ENCODE measurements at regions not wholly inside any gene's neighbourhood (a gene's known extent, or its start where the extent isn't known, plus 50 kb on each side); places are given as distances from the start of the nearest gene placed in this dataset.

- no peak for DNase-seq (ENCODE audit: low spot score)
These were observed 418.9 kb downstream of the XPNPEP1 start for GRCh38 chr10:109504401-109504800.

GRCh38 chr10:109487691-109488090, 435.6 kb downstream of the XPNPEP1 start:
- no peak for DNase-seq (ENCODE audit: low spot score)

GRCh38 chr10:109480836-109481235, 442.5 kb downstream of the XPNPEP1 start:
- DNase-seq (ENCODE audit: low spot score) = no peak

GRCh38 chr10:109475711-109476421, 447.4 kb downstream of the XPNPEP1 start:
- no peak for DNase-seq (ENCODE audit: low spot score)

GRCh38 chr10:109474812-109475211, 448.5 kb downstream of the XPNPEP1 start:
- no peak for DNase-seq (ENCODE audit: low spot score)

- DNase-seq (ENCODE audit: low spot score) = no peak
These were observed 449.1 kb downstream of the XPNPEP1 start for GRCh38 chr10:109474261-109474660.

- DNase-seq (ENCODE audit: low spot score) = no peak
These were observed 455.8 kb downstream of the XPNPEP1 start for GRCh38 chr10:109467551-109467950.

- no peak for DNase-seq (ENCODE audit: low spot score)
These were observed 458.4 kb downstream of the XPNPEP1 start for GRCh38 chr10:109464949-109465348.

GRCh38 chr10:109457302-109457638, 466.0 kb downstream of the XPNPEP1 start:
- DNase-seq (ENCODE audit: low spot score) = no peak

GRCh38 chr10:109456566-109457301, 466.6 kb downstream of the XPNPEP1 start:
- no peak for DNase-seq (ENCODE audit: low spot score)

GRCh38 chr10:109454691-109455090, 468.6 kb downstream of the XPNPEP1 start:
- no peak for DNase-seq (ENCODE audit: low spot score)

- DNase-seq (ENCODE audit: low spot score) = no peak
These were observed 471.4 kb downstream of the XPNPEP1 start for GRCh38 chr10:109451879-109452278.

GRCh38 chr10:109450702-109451101, 472.6 kb downstream of the XPNPEP1 start:
- no peak for DNase-seq (ENCODE audit: low spot score)

- no peak for DNase-seq (ENCODE audit: low spot score)
These were observed 489.9 kb downstream of the XPNPEP1 start for GRCh38 chr10:109433434-109433833.

GRCh38 chr10:109432281-109432680, 491.0 kb downstream of the XPNPEP1 start:
- no peak for DNase-seq (ENCODE audit: low spot score)

- no peak for DNase-seq (ENCODE audit: low spot score)
These were observed 492.5 kb downstream of the XPNPEP1 start for GRCh38 chr10:109430799-109431198.

- no peak for DNase-seq (ENCODE audit: low spot score)
These were observed 493.1 kb downstream of the XPNPEP1 start for GRCh38 chr10:109430043-109430760.

GRCh38 chr10:109428775-109429491, 494.4 kb downstream of the XPNPEP1 start:
- DNase-seq (ENCODE audit: low spot score) = no peak

- no peak for DNase-seq (ENCODE audit: low spot score)
These were observed 495.9 kb downstream of the XPNPEP1 start for GRCh38 chr10:109427411-109427810.

GRCh38 chr10:109426987-109427386, 496.3 kb downstream of the XPNPEP1 start:
- DNase-seq (ENCODE audit: low spot score) = no peak

GRCh38 chr10:109418795-109419194, 504.5 kb downstream of the XPNPEP1 start:
- no peak for DNase-seq (ENCODE audit: low spot score)

- DNase-seq (ENCODE audit: low spot score) = no peak
These were observed 505.5 kb downstream of the XPNPEP1 start for GRCh38 chr10:109417803-109418202.

Data from mesenteric fat pad (tissue), 1 donor.